Effector CD4-positive, alpha-beta T cell (primary cell): ENCODE measurements at regions not wholly inside any gene's neighbourhood (a gene's known extent, or its start where the extent isn't known, plus 50 kb on each side); places are given as distances from the start of the nearest gene placed in this dataset.
"Not testable (repeated sequence)": the region's sequence is repeated elsewhere in the genome, so short reads cannot be mapped to it uniquely, and the experiment has no call there.

ENCODE experiments used
- DNase-seq: peaks from one replicate; pipeline ENCODE4 v3.0.0-alpha.2; 2020

- DNase-seq: no peak
Measured at GRCh38 chr11:123338997-123339752, 90.9 kb upstream of the GRAMD1B start.

DNA sequence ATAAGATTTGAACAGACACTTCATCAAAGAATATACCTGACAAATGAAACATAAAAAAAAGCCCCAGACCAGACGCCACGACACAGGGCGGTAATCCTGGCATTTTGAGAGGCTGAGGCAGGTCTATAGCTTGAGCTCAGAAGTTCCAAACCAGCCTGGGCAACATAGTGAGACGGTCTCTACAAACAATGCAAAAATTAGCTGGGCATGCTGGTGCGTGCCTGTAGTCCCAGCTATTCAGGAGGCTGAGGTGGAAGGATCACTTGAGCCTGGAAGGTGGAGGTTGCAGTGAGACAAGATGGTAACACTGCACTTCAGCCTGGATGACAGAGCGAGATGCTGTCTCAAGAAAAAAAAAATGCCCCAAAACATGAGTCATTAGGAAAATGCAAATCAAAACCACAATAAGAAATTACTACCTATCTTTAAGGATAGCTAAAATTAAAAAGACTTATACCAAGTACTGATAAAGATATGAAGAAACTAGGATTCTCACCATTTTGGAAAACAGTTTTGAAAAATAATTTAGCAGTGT lies 91.7 kb upstream of the GRAMD1B start:
- DNase-seq: no peak

- DNase-seq: no peak
Measured at GRCh38 chr11:123334925-123335324, 95.1 kb upstream of the GRAMD1B start.

- not testable (repeated sequence) for DNase-seq
Measured at GRCh38 chr11:123332577-123332976, 97.5 kb upstream of the GRAMD1B start.

GRCh38 chr11:123330948-123331347 lies 99.1 kb upstream of the GRAMD1B start:
- DNase-seq: no peak

GRCh38 chr11:123330471-123330870 lies 99.6 kb upstream of the GRAMD1B start:
- no peak for DNase-seq

GRCh38 chr11:123330071-123330470 lies 100.0 kb upstream of the GRAMD1B start:
- DNase-seq: no peak

GRCh38 chr11:123328281-123328867 lies 101.7 kb upstream of the GRAMD1B start:
- no peak for DNase-seq

GRCh38 chr11:123325533-123325932 lies 104.5 kb upstream of the GRAMD1B start:
- DNase-seq: no peak

GRCh38 chr11:123323568-123323967 lies 106.5 kb upstream of the GRAMD1B start:
- no peak for DNase-seq

DNA sequence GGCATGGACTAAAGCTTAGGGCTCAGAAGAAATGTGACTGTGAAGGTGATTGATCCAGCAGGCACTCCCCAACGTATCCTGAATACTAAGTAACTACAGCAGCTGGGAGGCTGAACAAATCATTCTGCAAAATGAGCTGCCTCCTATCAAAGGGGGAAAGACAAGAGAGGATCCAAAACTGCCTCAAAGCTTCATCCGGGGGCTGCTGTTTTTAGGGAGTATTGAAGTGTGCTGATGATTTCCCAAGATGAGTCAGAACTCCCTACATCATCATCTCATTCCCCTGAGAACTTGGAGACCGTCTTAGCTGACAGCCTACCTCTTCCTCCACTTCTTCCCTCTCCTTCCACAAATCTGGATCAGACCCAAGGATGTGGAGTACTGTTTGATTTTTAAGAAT lies 108.4 kb upstream of the GRAMD1B start:
- no peak for DNase-seq

DNA sequence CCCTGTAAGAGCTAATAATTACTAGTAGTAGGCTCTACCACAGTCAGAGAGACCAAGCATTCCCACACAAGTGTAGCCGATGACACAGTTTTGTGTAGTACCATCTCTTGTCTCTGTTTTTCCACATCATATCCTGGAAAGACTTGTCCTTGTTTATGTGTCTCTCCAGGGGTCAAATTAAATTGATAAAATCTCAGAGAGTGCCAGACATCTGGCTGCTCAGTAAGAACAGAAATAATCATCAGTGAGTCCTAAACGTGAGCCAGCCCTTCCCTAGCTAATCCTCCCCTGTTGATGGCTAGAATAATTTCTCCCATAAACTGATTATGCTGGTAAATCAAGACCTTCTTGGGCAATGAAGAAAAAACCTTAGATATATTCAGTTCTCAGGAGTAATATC lies 111.4 kb upstream of the GRAMD1B start:
- no peak for DNase-seq

DNA sequence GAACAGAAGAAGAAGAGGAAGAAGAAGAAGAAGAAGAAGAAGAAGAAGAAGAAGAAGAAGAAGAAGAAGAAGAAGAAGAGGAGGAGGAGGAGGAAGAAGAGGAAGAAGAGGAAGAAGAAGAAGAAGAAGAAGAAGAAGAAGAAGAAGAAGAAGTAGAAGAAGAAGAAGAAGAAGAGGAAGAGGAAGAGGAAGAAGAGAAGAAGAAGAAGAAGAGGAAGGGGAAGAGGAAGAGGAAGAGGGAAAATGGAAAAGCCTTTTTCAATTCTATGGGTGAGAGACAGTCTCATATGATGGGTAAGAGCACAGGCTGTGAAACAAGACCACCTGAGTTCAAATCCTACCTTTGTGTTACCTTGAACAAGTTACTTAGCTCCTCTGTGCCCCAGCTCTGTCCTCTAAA lies 111.9 kb upstream of the GRAMD1B start:
- DNase-seq: not testable (repeated sequence)

DNA sequence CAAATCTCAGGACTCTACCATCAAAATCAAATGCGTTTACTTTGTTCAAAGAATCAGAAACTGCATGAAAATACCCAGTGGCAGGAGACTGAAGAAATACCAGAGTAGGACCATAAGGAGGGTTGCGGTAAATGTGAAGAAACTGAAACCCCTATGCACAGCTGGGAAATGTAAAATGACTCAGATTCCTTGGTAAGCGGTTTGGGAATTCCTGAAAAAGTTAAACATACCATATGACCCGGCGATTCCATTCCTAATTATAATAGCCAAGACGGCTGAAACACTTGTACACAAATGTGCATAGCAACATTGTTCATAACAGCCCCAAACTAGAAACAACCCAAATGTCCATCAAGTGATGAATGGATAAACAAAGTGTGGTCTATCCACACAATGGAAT lies 114.1 kb upstream of the GRAMD1B start:
- no peak for DNase-seq

DNA sequence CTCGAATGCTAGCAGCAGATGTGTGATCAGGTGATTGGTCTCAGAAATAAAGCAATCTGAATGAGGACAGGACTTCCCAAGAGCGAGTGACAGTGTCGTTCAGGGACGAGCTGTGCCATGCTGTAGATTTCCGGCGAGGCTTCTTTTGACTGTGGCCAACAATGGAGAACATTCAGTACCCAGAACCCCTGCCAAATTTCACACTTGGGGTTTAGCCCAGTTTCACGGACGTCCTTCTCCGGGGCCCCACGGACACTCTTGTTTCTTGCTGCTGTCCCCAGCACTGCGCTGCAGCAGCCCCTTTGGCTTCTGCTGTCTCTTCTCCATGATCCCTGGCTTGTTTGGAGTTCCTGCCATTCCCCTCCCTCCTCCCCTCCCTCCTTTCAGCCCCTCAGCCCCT lies 115.1 kb upstream of the GRAMD1B start:
- no peak for DNase-seq

GRCh38 chr11:123313262-123313661 lies 116.8 kb upstream of the GRAMD1B start:
- DNase-seq: no peak

GRCh38 chr11:123308077-123308476 lies 113.0 kb upstream of the CLMP start:
- DNase-seq: no peak

GRCh38 chr11:123307276-123307675 lies 112.2 kb upstream of the CLMP start:
- DNase-seq: no peak

- DNase-seq: no peak
Measured at GRCh38 chr11:123306531-123306930, 111.5 kb upstream of the CLMP start.

DNA sequence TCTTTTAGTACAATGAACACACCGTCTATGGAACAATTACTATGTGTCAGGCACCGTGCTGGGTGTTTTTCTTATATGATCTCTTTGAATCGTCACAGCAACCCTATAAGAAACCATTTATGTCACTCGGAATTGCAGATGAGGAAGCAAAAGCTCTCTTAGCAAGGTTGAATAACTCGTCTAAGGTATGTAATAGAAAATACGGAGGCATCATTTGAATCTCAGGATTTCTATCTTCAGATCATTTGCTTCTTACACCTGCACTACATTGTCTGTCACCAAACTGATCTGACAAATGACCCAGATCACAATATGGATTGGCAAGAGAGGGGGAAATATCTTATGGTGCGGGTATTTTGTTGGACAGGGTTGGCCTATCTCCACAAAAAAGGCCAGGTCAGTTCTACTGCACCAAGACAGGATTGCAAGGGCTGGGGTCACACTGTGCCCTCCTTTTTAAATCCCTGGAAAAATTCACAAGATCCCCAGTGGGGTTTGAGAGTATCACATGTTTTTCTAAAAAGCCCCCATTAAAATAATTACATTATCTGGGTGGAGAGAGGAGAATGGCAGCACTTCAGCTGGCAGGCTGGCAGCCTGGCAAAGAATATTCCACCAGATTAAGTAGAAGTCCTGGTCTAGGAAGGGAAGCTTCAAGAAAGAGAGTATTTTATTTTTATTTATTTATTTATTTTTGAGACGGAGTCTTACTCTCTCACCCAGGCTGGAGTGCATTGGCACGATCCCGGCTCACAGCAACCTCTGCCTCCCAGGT lies 110.7 kb upstream of the CLMP start:
- no peak for DNase-seq

GRCh38 chr11:123304828-123305466 lies 109.9 kb upstream of the CLMP start:
- DNase-seq: no peak

DNA sequence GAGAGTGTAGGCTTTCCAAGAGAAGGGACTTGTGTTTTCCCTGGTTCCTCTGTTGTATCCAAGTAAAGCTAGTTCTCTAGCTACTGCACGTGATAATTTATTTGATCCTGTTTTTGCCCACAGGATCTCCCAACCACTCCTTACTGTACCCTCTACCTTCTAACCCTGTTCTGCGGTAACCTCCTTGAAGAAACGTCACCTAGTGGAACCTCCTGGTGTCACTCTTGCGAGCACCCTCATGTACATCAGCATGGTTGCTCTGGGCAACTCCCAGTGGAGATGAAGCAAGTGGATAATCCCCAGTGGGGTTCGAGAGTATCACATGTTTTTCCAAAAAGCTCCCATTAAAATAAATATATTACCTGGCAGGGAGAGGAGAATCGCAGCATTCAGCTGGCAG lies 108.9 kb upstream of the CLMP start:
- no peak for DNase-seq

DNA sequence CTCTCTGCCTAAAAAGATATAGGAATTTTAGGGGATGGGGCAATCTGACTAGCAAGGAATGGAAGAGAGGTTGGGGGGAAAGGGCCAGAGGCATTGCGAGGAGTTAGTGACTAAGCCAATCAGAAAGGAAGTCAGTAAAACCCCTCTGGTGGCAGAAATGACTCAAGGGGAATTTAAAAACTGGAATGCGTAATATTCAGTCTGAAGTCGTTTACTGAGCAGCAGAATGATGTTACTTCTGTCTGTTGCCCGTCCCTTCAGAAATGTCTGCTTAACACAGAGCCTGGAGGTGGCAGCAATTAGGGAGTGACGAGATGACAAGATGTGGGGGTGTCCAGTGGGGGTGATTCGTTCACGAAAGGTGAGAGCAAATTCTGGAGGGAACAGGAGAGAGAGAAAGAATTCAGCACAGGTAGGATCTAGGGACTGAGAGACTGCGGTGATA lies 107.7 kb upstream of the CLMP start:
- DNase-seq: no peak
